NCI-H146 treated with DMSO at 0.1 percent for 48 hours (cell line): ENCODE measurements at regions not wholly inside any gene's neighbourhood (a gene's known extent, or its start where the extent isn't known, plus 50 kb on each side); places are given as distances from the start of the nearest gene placed in this dataset.
"Not testable (repeated sequence)": the region's sequence is repeated elsewhere in the genome, so short reads cannot be mapped to it uniquely, and the experiment has no call there.

Experiments
- DNase-seq: peaks from one replicate; lab custom pipeline; 2025; ENCODE audit not compliant: unreplicated experiment; lab: John Stamatoyannopoulos, UW

DNA sequence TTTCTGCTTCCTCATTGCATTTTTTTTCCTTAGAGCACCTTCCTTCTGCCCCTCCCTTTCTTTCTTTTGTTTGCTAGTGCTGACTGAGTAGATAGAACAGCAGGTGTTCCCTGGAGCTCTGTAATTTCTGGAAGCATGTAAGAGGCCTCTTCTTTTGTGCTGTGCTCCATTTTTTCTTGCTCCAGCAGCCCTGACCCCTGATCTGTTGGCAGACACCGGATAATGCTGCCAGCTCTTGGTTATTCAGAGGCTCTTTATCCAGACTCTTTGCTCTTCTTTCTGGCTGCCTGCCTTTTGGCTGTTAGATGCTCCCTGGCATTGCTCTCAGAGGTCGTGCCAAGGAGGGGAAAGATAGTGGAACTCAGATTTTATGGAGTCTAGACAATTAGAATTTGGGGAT, 104.4 kb upstream of the RBMS3 start:
- DNase-seq: no peak

DNA sequence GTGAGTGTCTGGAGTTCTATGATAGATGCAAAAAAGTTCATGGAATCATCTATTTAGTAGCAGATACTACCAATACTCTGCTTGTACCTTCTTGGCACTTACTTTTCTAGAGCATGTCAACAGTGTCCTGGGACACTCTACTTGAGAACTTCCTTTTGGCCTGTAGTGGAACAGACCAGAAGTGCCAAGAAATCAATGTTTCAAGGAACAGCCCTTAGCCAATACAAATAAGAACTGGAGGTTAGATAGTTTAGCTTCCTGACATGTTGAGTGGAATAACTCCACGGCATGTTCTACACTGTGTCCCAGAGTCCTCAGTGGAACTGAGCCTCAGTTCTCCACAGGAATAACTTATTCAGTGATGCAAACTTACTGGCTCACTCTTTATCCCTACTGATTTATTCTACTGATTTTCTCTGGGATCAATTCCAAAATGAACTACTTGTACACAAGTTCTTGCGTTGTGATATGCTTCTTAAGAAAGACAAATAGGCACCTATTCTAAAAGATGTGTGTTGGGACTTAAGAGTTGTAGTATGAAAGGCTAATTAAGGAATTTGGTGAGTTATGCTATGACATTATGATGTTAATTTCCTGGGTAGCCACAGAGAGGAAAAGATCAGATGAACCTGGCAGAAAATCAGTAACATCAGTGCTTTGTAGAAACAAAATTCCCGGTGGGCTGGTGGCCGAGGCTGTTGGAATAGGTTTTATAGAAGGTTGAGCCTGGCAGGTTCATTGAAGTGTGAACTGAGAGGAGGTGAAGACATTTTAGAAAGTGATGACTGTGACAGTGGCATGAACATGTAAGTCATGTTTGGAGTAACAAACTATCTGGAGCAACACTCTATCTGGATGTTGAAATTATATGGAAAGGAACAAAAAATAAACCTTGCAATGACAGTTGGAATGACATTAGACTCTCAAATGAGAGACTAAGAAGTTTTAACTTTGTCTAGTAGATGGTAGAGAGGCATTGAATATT, 101.8 kb upstream of the RBMS3 start:
- DNase-seq: no peak

DNA sequence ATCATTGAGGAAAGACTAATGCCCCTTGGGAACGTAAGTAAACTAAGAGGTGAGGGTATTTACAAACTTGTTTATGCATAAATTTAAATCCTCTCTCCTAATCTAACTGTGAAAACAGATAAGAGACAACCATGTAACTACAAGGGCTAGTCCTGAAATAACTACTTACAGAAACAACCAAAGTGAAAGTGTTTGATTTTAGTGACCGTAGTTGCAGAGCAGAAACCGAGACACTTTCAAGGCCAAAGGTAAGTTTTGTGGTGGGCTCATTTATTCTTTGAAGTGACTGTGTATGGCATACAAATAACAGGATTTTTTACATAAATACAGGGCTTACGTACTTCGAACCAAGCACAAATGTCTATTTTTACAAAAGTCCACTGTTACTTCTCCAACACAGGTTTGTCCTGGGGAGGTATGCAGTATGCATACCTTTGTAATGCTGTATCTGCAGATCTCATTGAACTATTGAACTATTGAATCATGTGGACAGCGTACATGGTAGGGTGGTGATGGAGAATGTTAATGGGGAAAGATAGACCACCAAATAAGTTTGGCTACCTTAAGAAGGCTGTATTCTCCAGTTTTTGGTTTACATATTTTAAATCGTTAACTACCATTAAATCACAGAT, 99.6 kb upstream of the RBMS3 start:
- DNase-seq: no peak

DNA sequence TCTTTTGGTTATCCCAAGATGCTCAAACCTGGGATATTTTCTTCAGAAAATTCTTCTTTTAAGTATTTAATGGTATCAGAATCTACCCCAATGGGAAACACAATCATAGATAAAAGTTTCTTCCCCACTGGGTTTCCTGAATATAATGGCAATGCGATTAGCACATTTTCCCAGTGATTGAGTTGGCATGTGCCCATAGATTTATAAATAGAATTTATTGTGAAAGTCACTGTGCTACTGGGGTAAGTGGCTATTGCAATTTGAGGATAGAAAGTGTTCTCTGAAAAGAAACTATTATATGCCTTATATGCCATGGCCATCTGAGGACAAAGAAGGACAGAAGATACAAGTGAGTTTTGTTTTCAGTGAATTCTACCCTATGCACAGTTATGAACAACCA, 99.0 kb upstream of the RBMS3 start:
- no peak for DNase-seq

DNA sequence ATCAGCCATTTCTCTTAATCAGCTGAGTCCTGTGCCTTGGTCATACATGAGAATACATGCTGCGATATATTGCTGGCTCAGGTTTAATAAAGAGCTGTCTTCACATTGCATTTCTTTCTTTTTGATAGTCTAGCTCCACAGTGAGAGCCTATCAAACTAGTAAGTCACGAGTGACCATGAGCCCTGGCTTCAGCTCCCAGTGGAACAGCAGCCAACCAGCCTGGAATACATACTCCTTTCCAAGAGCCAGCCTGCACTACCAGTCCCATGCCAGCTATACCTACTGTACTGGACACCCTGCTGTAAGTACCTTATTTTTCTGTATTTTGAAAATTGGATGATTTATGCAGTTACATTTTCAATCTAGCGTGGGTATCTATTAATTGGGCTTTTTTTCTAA, 98.0 kb upstream of the RBMS3 start:
- DNase-seq: not testable (repeated sequence)

DNA sequence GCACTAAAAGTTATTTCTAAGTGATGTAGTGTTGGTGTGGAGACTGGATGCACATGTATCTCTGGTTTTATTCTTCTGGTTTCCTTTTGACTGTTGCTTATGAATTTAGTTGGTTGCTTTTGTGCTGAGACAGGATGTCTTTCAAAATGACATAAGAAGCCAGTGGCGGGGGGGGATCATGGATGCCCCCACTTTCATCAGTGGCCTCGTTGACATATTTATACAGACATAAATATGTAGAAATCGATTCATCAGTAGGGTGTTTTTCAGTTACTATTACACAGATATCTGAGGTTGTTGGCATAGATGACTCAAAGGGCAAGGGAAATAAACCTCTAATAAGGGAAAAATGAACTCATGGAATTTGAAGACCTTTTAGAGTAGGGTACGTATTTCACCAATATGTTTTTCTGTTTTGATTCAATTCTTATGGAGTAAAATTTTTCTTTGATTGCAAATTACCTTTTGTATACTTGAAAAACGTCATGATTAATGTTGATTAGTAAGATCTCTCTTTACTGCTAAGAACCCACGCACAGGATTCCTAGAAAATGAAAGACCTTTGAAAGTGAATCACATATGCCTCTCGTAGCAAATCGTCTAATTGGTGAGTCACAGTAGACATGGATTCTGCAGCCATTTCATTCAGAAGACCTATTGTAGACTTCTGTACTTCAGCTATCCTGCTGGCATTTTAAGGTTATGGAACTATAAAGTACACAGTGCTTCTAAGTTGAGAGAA, 97.4 kb upstream of the RBMS3 start:
- no peak for DNase-seq

DNA sequence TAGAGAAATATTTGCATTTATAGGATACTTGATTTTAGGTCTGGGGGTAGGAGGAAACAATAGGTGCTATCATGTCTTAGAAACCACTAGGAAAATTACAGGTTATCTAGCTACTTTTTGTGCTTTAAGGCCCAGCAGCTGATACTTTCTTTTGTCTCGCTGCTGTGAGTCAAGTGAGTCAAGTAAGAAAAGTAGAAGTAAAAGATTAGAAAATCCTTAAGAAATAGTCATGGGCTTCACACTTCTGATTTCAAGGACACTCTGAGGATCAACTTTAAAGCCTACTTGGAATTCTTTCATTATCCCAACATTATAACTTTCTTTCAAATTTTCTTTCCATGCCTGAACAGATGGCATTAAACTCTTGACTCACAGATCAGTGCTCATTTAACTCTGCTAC, 95.2 kb upstream of the RBMS3 start:
- DNase-seq: no peak

DNA sequence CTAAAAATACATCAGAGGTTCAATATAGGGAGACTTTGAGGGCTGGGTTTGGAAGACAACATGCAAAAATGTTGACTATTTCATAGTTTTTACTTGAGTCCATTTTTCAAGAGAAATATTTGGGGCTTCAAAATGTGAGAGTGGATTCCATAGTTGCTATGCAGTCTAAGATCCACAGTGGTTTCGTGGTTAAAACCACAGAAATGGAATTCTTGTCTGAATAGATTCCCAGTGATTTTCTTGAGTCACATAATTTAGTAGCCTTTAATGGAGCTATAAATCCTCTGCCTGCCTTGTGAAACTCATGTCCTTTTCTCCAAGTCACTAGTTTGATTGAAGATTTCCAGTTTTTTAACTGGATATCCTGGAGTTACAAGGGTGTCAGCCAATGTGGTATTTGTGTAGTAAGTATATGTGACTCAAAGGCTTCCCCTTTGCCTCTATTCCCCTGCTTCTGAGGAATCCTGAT, 94.7 kb upstream of the RBMS3 start:
- no peak for DNase-seq

DNA sequence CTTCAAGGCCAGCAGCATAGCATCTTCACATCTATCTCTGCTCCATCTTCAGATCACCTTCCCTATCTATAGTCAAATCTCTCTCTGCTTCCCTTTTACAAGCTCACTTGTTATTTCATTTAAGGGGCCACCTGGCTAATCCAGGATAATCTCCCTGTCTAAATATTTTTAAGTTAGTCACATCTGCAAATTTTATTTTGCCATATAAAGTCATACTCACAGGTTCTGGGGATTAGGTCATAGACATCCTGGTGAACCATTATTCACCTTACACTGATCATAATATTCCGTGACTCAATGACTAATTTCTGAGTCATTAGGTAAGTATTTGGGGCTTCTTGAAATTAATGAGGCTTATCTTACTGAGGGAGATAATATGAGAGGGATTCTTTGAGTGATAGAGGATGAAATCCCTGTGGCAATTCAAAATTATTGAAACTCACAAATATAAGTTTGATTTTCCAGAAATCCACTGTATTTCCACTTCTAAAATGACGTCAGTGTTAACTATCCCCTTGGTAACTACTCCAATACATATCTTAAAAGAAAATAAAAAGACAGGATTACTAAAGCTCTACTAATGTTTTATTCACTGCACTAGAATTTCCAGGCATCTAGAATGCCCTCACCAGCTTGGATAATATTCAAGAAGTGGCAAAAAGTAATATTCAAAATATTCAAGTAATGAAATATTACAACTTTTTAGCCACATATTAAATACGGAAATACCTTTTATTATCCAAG, 93.7 kb upstream of the RBMS3 start:
- DNase-seq: no peak

DNA sequence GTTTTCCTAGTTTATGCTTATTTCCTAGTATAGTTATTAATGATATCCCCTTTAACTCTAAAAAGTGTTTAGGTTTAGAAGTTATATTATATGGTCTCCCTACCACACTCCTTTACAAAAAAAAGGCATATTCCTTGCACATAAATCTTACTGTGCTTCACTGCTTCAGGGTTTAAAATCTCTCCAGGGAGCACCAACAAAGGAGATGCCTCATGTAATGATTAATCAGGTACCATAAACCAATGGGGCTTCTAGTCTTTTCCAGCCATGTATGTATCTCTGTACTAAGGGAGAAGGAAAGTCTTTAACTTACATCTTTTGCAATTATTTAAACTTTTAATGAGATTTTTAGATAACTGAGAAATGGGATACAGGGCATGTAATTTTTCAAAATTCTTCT, 91.5 kb upstream of the RBMS3 start:
- no peak for DNase-seq

DNA sequence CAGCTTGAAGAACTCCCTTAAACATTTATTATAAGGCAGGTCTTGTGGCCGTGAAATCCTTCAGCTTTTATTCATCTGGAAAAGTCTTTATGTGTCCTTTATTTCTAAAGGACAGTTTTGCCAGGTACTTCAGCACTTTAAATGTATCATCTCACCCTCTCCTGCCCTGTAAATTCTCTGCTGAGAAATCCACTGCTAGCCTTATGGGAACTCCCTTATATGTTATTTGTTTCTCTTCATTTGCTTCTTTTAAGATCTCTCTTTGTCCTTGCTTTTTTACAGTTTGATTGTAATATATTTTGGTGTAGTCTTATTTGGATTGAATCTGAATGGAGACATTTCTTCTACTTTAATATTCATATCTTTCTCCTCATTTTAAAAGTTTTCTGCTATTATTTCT, 86.7 kb upstream of the RBMS3 start:
- DNase-seq: no peak

DNA sequence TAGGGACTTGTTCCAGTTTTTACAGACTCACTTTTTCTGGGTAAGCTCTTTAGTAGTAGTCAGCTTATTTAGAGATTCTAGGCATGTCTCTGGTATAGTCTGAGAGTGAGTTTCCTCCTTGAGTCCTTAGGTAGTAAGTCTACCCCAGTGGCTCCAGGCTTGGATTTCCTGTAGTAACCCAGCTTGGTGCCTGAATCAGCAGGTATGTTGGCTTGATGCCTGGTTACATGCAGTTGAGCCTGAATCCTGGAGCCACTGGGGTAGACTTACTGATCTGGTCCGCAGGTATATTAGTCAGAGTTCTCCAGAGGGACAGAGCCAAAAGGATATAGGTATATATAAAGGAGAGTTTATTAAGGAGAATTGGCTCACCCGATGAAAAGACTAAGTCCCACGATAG, 85.8 kb upstream of the RBMS3 start:
- DNase-seq: no peak

DNA sequence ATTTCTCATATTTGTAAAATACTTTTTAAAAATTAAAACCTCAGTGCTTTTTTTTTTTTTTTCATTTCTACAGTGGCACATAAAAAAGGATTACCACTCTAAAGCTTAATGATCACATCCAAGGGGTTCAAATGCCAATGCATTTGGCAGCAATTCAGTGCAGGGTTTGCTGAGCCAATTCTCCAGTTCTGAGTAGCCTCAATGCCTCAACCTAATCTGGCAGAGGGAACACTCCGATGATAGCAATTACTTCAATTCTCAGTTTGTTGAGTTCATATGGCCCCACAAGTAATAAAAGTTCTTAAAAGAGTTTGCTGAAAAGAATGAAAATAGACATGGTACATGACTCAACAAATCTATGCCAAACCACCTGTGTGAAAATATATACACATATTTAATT, 79.3 kb upstream of the RBMS3 start:
- no peak for DNase-seq

DNA sequence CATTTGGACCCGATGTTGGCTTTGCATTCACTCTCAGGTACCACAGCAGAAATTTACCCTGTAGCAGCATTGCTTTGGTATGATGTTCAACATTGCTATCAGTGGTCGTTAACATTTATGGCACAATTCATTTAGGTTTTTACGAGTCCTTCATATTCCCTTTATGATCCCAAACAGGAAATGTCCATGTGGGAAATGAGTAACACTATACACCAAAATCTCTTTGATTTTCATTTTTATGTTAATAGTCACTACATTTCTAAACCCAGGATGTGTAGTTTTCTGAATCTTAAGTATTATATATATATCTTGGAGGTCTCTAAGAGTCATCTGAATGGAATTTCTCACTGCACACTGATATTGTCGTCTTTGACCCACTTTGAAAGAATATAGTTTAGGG, 78.5 kb upstream of the RBMS3 start:
- no peak for DNase-seq

DNA sequence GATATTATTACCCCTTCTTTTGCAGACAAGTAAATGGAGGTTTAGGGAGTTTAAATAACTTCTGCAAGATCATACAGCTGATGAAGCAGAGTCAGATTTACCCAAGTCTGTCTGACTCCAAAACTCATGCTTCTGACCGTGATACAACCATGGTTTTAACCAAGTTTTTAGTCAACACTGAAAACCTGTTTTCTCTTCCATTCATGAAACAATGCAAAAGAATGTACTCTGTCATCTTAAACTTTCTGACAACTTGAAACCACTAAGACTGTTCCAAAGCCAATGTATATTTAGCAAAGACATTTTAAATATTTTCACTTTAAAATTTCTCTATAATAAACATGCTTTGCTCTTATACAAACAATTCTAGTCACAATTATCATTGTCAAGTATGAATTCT, 77.0 kb upstream of the RBMS3 start:
- no peak for DNase-seq

DNA sequence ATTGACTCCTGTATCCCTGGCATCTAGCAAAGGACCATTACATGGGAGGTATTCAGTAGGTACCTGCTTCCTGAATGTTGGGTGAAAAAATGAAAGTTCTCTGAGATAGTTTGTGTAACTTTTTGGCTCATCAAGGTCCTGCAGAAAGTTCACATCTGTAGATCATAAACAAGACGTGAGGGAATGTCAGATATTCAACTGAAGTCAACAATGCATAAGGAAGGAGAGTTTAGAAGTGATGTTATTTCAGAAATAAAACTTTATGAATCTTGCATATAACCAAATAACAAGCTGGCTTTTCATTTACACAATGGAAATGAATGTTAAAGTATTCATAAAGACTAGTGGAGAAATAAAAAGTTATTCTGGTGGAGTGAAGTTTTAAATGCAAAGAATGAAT, 73.4 kb upstream of the RBMS3 start:
- no peak for DNase-seq

DNA sequence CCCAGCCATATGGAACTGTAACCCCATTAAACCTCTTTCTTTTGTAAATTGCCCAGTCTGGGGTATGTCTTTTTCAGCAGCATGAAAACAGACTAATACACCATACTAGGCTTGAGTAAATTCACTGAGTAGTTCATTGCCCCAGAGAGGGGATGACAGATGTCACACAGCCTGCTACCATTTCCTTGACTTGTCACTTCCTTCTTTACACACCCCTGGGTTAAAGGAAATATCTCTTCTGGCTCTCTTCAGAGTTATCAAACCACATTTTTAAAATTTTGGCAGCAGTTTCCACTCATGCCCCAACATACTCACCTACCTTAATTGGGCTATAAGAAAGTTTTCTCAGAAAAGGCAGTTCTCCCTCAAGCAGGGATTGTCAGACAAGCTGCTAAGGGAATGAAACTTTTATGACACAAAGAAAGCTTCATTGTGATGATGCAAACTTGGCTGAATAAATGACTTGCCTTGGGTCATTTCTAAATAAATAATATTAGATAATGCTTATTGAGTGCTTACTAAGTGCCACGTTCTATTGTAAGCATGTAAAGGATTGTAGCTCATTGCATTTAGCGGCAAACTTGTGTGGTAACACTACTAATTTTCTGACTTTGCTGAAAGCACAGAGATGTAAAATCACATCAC, 68.0 kb upstream of the RBMS3 start:
- no peak for DNase-seq

DNA sequence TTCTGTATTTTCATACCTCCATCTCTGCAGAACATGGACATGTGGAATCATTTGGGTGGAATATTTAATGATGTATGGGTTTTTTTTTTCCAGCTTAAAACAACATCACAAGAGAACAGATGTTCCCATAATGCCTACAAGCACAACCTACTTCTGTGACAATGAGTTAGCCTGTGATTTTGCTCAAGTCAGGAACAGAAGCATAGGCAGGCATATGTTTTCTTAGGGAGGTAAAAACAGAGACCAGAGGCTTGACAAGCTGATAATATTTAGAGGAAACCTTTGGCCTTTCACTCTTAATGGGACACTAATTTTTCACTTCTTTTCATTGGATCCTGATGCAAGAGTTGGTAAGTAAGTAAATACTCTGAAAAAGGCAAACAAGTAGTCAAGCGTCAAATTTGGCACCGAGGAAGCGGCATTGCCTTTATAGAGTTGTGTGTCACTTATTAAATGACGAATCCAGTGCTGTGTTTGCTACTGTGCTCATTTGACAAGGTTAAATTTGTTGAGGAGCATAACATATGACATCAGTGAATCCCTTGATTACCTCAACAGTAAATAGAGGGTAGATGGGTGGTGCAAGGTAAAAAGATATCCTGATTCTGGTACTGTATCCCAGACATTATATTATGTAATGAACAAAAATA, 66.7 kb upstream of the RBMS3 start:
- no peak for DNase-seq

DNA sequence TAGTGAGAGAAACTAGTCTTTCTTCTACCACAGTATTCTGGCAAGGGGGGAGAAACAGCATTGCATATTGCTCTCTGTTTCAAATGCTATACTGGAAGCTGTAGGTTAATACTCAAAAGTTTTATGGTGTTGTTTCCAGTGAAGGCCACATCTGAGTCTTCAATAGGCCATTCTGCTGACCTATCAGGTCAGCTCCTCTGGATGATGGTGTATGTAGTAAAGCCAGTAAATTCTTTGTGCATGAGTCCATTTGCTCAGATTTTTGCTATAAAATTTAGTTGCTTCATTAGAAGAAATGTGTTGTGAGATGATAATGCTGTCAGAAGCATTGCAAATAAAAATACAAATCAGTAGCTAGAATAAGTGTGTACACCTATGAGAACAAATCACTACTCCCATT, 64.9 kb upstream of the RBMS3 start:
- DNase-seq: no peak

DNA sequence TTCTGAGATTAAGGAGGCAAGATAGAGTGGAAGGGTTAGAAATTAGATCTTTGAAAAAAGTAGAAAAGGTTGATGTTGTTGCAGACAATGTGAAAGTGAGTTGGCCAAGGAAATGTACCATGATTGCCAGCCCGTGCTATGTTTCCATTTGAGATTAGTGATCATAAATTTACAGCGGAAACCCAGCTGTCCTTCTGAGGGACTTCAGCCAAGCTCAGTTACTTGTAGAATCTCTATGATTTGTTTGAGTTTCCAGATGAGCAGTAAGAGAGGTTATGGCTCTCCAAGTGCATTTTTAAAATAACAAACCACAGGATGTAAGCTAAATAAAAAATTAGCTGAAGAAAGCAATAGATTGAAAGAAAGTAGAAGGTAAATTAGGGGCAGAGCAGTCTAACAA, 54.2 kb upstream of the RBMS3 start:
- DNase-seq: no peak
